ENCODE measurements at regions not wholly inside any gene's neighbourhood (a gene's known extent, or its start where the extent isn't known, plus 50 kb on each side); places are given as distances from the start of the nearest gene placed in this dataset.

- H3K4me3 ChIP-seq (ENCODE audit: control insufficient read depth, low read depth, low read length): no peak overlapping the region
- TF ChIP-seq, protein P1, sequence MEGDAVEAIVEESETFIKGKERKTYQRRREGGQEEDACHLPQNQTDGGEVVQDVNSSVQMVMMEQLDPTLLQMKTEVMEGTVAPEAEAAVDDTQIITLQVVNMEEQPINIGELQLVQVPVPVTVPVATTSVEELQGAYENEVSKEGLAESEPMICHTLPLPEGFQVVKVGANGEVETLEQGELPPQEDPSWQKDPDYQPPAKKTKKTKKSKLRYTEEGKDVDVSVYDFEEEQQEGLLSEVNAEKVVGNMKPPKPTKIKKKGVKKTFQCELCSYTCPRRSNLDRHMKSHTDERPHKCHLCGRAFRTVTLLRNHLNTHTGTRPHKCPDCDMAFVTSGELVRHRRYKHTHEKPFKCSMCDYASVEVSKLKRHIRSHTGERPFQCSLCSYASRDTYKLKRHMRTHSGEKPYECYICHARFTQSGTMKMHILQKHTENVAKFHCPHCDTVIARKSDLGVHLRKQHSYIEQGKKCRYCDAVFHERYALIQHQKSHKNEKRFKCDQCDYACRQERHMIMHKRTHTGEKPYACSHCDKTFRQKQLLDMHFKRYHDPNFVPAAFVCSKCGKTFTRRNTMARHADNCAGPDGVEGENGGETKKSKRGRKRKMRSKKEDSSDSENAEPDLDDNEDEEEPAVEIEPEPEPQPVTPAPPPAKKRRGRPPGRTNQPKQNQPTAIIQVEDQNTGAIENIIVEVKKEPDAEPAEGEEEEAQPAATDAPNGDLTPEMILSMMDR (IDR thresholded peaks at IDR 0.05; ENCODE audit: control insufficient read depth, insufficient read depth, low read depth, low read length, missing control alignments): no peak
- DNase-seq (ENCODE audit: low read depth): no peak
Observed at GRCh38 chr1:4939266-4939665, 284.9 kb downstream of the AJAP1 start.

- H3K4me3 ChIP-seq (ENCODE audit: control insufficient read depth, low read depth, low read length): no peak overlapping the region
- TF ChIP-seq, protein P1 (IDR thresholded peaks at IDR 0.05; ENCODE audit: control insufficient read depth, insufficient read depth, low read depth, low read length, missing control alignments): no peak
- no peak for DNase-seq (ENCODE audit: low read depth)
Observed at GRCh38 chr1:4937876-4938534, 283.6 kb downstream of the AJAP1 start.

- TF ChIP-seq, protein P1 (IDR thresholded peaks at IDR 0.05; ENCODE audit: control insufficient read depth, insufficient read depth, low read depth, low read length, missing control alignments): no peak
- no peak overlapping the region for H3K4me3 ChIP-seq (ENCODE audit: control insufficient read depth, low read depth, low read length)
- DNase-seq (ENCODE audit: low read depth): no peak
Observed at GRCh38 chr1:4935807-4936206, 281.4 kb downstream of the AJAP1 start.

- no peak overlapping the region for H3K4me3 ChIP-seq (ENCODE audit: control insufficient read depth, low read depth, low read length)
Observed at GRCh38 chr1:4933232-4933631, 278.8 kb downstream of the AJAP1 start.

GRCh38 chr1:4932311-4933030 is 278.1 kb downstream of the AJAP1 start:
- TF ChIP-seq, protein P1 (IDR thresholded peaks at IDR 0.05; ENCODE audit: control insufficient read depth, insufficient read depth, low read depth, low read length, missing control alignments): no peak
- DNase-seq (ENCODE audit: low read depth): no peak
- no peak overlapping the region for H3K4me3 ChIP-seq (ENCODE audit: control insufficient read depth, low read depth, low read length)

More at GRCh38 chr1:4933232-4933631, 278.8 kb downstream of the AJAP1 start:
- TF ChIP-seq, protein P1 (IDR thresholded peaks at IDR 0.05; ENCODE audit: control insufficient read depth, insufficient read depth, low read depth, low read length, missing control alignments): no peak
- DNase-seq (ENCODE audit: low read depth): no peak

DNA sequence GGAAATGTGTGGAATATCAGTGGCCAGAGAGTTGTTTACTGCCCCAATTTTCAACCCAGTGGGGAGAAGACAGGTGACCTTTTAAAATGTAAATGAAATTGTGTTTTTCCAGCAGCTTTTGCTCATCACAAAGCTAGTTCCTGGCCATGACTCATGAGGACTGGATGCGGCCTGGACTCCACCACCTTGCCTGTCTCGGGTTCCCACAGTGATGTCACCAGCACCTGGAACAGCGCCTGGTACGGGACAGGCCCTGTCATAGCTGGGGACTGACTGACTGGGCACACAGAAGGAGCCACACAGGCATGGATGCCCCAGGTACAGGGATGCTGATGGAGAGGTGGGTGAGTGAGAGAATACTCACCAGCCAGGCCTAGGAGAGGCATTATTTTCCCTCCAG is 277.1 kb downstream of the AJAP1 start:
- no peak overlapping the region for H3K4me3 ChIP-seq (ENCODE audit: control insufficient read depth, low read depth, low read length)
- DNase-seq (ENCODE audit: low read depth): no peak
- TF ChIP-seq, protein P1 (IDR thresholded peaks at IDR 0.05; ENCODE audit: control insufficient read depth, insufficient read depth, low read depth, low read length, missing control alignments): no peak
